ENCODE measurements at regions not wholly inside any gene's neighbourhood (a gene's known extent, or its start where the extent isn't known, plus 50 kb on each side); places are given as distances from the start of the nearest gene placed in this dataset.

GRCh38 chr3:191148131-191148530, 50.9 kb upstream of the OSTN start:
- no peak for DNase-seq (ENCODE audit: low read depth)
- TF ChIP-seq CTCF (IDR thresholded peaks at IDR 0.05; ENCODE audit: insufficient read depth, low read length): no peak
- no peak overlapping the region for H3K4me3 ChIP-seq (ENCODE audit: low read depth, low read length)

GRCh38 chr3:191143224-191143623, 55.8 kb upstream of the OSTN start:
- TF ChIP-seq CTCF (IDR thresholded peaks at IDR 0.05; ENCODE audit: insufficient read depth, low read length): no peak
- peak; percentile 59 for DNase-seq (ENCODE audit: low read depth)
- H3K4me3 ChIP-seq (ENCODE audit: low read depth, low read length): no peak overlapping the region

GRCh38 chr3:191141728-191142127, 57.3 kb upstream of the OSTN start:
- H3K4me3 ChIP-seq (ENCODE audit: low read depth, low read length): no peak overlapping the region

DNA sequence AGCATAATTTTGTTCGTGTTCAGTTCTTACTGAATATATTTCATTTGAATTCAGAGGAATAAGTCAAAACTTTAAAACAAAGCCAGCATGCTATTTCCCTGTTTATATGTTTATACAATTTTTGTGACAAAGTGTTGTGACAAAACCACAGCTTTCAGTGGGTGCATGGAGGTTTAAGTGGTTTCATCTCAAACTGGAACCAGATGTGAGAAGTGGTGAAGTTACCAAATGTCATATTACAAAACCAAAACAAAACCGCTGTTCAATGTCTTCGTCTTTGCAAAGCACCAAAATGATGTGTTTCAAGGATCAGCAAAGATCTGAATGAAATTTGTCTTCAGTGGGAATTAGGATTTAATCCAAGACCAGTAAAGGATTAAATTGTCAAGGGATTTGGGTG, 59.3 kb upstream of the OSTN start:
- DNase-seq (ENCODE audit: low read depth): no peak
- TF ChIP-seq CTCF (IDR thresholded peaks at IDR 0.05; ENCODE audit: insufficient read depth, low read length): no peak
- H3K4me3 ChIP-seq (ENCODE audit: low read depth, low read length): no peak overlapping the region

More at GRCh38 chr3:191141728-191142127, 57.3 kb upstream of the OSTN start:
- peak; percentile 82 for DNase-seq (ENCODE audit: low read depth)
- no peak for TF ChIP-seq CTCF (IDR thresholded peaks at IDR 0.05; ENCODE audit: insufficient read depth, low read length)

DNA sequence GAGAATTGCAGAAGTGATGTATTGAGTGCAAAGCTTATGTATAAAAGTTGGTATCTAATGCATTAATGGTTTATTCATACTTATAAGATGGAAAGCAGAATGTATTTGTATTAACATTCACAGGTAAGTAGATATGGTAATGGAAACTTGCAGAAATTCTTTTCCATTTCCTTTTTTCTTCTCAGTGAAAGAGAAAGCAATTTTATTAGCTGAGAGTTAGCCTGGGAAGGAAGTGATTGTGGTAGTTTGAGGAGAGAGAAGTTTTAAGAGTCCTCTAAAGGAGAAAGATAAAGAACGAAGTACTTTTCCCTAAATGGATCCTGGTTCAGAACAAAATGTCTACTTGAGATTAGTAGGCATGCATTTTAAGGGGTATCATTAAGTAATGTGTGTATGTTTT, 60.1 kb upstream of the OSTN start:
- no peak for DNase-seq (ENCODE audit: low read depth)
- H3K4me3 ChIP-seq (ENCODE audit: low read depth, low read length): no peak overlapping the region
- no peak for TF ChIP-seq CTCF (IDR thresholded peaks at IDR 0.05; ENCODE audit: insufficient read depth, low read length)

DNA sequence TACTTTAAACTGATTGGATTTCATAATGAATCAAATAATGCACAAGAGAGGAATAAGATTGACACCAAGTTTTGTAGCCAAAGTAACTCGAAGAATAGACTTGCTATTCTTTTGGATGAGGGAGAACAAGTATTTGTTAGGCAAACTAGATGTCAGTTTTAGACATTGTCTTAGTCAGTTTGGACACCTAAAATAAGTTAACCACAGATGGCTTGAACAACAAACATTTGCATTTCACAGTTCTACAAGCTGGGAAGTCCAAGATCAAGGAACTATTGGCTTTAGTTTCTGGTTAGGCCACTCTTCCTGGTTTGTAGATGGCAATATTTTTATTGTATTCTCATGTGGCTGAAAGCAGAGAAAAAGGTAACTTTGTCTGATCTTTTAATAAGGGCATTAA, 61.3 kb upstream of the OSTN start:
- DNase-seq (ENCODE audit: low read depth): no peak
- H3K4me3 ChIP-seq (ENCODE audit: low read depth, low read length): no peak overlapping the region
- no peak for TF ChIP-seq CTCF (IDR thresholded peaks at IDR 0.05; ENCODE audit: insufficient read depth, low read length)

DNA sequence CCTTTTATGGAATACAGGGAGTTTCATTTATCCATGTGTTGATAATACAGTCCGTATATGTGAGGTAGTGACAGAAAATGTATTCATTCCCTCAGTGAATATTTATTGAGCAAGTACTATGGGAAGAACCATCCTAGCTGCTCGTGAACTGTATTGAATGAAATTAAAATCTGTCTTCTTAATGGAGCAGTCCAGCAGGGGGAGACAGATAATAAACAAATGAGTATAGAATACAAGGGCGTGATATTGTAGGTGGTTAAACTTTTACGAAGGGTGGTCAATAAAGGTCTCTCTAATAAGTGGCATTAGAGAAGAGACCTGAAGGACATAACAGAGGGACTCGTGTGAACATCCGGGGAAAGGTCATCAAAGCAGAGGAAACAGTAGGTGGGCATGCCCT, 62.7 kb upstream of the OSTN start:
- H3K4me3 ChIP-seq (ENCODE audit: low read depth, low read length): no peak overlapping the region
- peak; percentile 39 for DNase-seq (ENCODE audit: low read depth)
- TF ChIP-seq CTCF (IDR thresholded peaks at IDR 0.05; ENCODE audit: insufficient read depth, low read length): peak; percentile 40
